ENCODE measurements at regions not wholly inside any gene's neighbourhood (a gene's known extent, or its start where the extent isn't known, plus 50 kb on each side); places are given as distances from the start of the nearest gene placed in this dataset.
"Not testable (repeated sequence)": the region's sequence is repeated elsewhere in the genome, so short reads cannot be mapped to it uniquely, and the experiment has no call there.

- no peak for DNase-seq
These were observed 1427.0 kb downstream of the ADGRL3 start for GRCh38 chr4:62627141-62627540.

DNA sequence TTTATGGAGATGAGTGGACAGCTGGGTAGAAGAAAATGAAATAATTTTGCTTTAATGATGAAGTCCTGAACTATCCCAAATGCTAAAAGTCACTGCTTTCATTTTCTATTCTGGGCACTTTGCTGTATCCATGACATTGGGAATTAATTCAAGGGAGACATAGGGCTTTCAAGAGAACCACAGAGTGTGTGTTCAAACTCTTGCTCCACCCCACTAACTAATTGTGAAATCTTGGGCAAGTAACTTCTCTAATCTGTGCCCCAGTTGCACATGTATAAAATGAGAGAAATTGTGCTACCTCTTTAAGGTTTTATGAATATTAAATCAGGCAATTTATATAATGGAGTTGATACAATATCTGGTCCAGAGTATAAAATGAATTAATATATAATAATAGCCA, 1422.0 kb downstream of the ADGRL3 start:
- no peak for DNase-seq

- no peak for DNase-seq
These were observed 1419.8 kb downstream of the ADGRL3 start for GRCh38 chr4:62619971-62620370.

DNA sequence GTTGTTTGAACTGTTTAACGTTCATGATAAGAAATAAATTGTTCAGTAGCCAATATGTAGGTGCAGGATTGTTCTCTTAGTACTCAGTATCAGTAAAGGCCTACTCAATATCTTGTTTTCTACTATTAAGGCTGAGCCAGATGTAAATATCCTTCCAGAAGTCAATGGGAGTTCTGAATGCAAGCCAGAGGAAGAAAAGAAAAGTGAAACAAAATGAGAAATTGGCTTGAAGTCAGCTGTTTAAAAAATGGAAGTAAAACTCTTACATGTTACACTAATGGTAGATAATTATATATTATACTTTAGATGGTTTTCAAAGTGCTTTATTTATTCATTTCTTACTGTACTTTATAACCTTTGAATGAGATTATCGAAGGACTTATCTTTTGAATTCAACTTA, 1417.9 kb downstream of the ADGRL3 start:
- DNase-seq, result no peak

- no peak for DNase-seq
These were observed 1401.6 kb downstream of the ADGRL3 start for GRCh38 chr4:62601737-62602136.

DNA sequence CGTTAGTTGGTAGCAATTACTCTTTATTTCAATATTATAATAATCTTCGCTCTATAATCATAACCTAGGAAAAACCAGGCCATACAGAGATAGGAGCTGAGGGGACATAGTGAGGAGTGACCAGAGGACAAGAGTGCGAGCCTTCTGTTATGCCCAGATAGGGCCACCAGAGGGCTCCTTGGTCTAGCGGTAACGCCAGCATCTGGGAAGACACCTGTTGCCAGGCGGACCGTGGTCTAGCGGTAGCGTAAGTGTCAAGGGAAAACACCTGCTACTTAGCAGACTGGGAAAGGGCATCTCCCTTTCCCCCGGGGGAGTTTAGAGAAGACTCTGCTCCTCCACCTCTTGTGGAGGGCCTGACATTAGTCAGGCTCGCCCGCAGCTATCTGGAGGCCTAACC, 1395.1 kb downstream of the ADGRL3 start:
- not testable (repeated sequence) for DNase-seq

GRCh38 chr4:62591756-62592155, 1391.6 kb downstream of the ADGRL3 start:
- DNase-seq, result no peak

GRCh38 chr4:62588671-62589070, 1388.5 kb downstream of the ADGRL3 start:
- DNase-seq, result no peak

DNA sequence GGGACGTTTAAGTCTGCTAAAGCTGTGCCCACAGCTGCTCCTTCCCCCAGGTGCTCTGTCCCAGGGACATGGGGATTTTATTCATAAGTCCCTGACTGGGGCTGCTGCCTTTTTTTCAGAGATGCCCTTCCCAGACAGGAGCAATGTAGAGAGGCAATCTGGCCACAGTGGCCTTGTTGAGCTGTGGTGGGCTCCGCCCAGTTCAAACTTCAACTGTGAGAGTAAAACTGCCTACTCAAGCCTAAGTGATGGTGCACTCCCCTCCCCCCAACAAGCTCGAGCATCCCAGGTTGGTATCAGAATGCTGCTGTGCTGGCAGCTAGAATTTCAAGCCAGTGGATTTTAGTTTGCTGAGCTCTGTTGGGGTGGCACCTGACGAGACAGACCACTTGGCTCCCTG, 1371.4 kb downstream of the ADGRL3 start:
- no peak for DNase-seq

- DNase-seq, result no peak
These were observed 1360.7 kb downstream of the ADGRL3 start for GRCh38 chr4:62560858-62561257.

DNA sequence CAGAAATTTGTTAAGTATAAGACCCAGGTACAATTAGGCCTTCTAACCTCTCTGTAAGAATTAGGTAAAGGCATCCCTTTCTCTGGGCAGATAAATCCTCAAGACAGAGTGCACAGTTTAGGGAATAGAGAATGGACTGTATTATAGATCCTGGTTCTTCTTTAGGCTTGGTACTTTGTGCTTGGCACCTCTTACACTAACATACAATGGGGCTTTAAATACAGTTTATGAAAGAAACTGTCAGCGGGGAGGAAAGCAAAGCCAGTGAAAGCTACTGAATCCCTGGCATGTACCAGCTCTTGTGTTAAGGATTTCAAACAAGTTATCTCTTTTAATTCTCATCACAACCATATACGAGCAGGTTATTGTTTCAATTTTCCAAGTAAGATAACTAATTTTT, 1350.0 kb downstream of the ADGRL3 start:
- no peak for DNase-seq

GRCh38 chr4:62549601-62550000, 1349.5 kb downstream of the ADGRL3 start:
- no peak for DNase-seq

DNA sequence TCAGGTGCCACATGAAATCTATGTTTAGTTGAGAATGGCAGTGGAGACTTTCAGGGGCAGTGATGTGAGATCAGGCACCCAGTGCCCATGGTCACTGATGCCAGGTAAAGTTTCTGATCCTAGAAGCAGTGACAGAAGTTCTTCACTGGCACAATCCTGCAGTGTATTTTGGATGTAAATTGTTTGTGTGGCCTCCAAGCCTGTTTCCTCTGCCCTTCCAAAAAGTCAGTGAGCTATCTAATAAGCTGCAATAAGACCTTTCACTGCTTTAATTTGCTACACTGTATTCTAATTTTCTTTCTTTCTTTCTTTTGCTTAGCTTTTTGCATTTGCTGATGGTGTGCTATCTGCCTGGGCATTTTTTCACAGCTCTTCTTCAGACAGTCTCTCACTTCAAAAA, 1348.6 kb downstream of the ADGRL3 start:
- DNase-seq, result no peak

DNA sequence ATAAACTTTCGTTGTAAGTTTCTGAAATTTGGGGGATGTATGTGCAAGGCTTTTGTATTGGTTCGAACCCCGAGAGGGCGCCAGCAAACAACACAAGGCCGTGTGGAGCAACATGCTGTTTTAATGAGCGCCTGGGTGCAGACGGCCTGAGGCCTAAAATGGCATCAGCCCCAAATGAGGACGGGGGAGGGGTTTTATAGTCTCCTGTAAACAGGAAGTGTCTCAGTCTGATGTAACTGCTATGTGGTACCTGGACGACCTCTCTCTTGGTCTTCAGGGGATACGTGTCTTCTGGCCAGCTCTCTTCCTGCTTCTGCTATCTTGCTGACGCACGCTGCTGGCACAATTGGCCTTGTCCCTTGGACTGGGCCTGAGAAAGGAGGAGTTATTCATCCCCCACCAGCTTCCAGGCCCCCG, 1348.0 kb downstream of the ADGRL3 start:
- DNase-seq, result no peak

DNA sequence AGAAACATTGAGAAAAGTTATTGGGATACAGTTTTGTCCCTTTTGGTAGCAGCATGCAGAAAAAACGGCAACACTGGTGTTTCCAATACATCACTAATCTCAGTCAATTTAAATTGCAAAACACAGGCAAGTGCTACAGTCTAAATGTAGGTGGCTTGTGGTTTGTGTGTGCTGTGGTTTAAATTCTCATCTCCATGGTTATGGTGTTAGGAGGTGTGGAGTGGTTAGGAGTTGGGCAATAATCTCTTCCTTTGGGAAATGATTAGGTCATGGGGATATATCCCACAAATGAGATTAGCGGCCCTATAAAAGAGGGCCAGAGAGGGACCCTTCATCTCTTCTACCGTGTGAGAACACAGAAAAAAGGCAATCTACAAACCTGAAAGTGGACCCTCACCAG, 1344.3 kb downstream of the ADGRL3 start:
- no peak for DNase-seq

- DNase-seq, result no peak
These were observed 1342.9 kb downstream of the ADGRL3 start for GRCh38 chr4:62543002-62543401.

- no peak for DNase-seq
These were observed 1333.4 kb downstream of the ADGRL3 start for GRCh38 chr4:62533573-62533972.

- DNase-seq, result no peak
These were observed 1331.6 kb downstream of the ADGRL3 start for GRCh38 chr4:62531731-62532130.

DNA sequence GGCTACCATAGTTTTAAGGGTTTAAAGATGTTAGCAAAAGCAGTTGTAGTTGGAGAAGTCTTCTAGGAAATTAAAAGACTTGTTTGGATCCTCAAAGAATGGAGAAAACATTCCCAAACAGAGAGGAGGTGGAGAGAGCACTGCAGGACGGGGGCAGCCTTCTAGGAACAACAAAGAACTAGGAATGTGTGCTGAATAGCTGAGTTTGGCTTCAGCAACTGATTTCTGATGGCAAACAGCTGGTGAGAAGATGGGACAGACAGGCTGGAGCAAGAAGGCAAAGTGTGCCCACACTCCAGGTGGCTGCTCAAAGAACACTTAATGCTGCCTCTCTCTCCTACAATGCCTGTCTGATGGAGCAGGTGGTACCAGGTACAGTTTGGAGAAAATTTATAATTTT, 1331.1 kb downstream of the ADGRL3 start:
- no peak for DNase-seq

GRCh38 chr4:62528874-62529273, 1328.7 kb downstream of the ADGRL3 start:
- DNase-seq, result no peak

DNA sequence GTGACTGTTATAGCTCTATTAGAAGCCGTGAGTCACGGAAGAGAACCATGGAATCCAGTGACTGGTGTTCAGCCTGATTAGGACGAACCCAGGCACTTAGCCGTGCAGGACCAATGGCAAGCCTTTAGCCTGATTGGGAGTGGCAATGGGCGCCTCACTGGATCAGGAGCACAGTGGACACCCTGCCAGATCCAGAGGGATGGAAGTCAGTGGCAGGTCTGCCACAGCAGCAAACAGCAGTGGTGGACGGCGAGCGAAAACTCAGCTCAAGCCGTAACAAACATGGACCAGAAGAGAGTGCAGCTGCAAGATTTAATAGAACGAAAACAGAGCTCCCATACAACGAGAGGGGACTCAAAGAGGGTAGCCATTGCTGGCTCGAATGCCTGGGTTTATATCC, 1326.5 kb downstream of the ADGRL3 start:
- DNase-seq, result no peak

- DNase-seq, result no peak
These were observed 1323.1 kb downstream of the ADGRL3 start for GRCh38 chr4:62523256-62523655.

- DNase-seq, result no peak
These were observed 1322.1 kb downstream of the ADGRL3 start for GRCh38 chr4:62522273-62522672.

DNA sequence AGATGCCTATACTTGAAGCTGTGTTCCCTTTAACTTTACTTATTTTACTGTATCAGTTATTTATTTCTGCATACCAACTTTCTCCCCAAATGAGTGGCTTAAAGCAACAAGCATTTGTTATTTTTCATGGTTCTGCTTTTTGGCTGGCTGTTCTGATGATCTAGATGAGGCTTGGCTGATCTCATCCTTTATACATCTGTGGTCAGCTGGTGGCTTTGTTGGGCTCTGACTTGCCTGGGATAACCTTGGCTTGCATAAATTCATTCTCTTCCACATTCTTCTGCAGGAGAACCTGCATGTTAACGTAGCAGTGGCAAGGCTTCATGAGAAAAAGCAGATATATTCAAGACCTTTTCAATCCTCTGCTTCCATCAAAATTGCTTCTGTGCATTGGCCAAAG, 1317.6 kb downstream of the ADGRL3 start:
- DNase-seq, result no peak

DNA sequence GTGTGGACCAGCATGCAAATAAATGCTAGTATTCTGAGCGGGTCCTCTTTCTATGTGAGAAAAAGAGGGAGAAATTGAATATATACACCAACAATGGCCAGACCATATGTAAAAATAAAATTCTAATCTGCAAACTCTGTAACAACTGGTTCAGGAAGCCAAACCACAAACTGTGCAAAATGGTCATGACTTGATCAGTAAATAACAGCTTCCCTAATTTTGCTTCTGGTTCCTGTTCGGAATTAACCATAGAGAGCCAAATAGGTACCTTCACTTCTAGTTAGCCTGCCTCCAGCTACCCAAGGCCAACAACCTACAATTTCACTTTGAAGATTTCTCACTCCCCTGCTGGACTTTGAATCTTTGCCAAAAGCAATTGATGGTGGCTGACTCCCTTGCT, 1313.2 kb downstream of the ADGRL3 start:
- no peak for DNase-seq

DNA sequence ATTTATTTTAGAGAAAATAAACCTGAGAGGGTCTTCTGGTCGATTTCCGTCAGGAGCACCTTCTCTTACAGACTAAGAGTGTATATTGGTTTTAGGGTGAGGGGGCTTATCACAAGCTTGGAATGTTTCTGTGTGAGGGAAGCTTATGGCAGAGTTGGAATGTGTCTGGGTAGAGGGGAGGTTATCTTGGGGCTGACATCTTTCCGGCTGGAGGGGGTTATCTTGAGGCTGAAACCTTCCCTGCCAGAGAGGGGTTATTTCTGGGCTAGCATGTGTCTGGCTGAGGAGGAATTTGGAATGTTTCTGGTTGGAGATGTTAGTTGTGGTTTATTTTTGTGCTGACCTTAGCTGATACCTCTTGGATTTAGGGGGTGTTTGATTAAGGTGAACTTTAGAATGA, 1312.1 kb downstream of the ADGRL3 start:
- DNase-seq, result no peak

All from activated T-cell treated with anti-CD3 and anti-CD28 coated beads for 4 hours (primary cell).